ENCODE measurements at regions not wholly inside any gene's neighbourhood (a gene's known extent, or its start where the extent isn't known, plus 50 kb on each side); places are given as distances from the start of the nearest gene placed in this dataset.

- no peak for TF ChIP-seq CTCF (IDR thresholded peaks at IDR 0.05)
- Histone ChIP-seq H3K36me3 (no peaks in the 10 kb centered on the region), H3K4me1 (peaks cover 10% of the 10 kb centered on the region), H3K4me3 (no peak overlapping the region), H3K9me3 (no peaks in the 10 kb centered on the region), H3K27me3 (ENCODE audit: low read depth) (no peaks in the 10 kb centered on the region), H3K27ac (no peak overlapping the region)
- ATAC-seq, result peak; percentile 47 to 51
- intact Hi-C loops (cut with DNase I), result no loop called here
- no peak for DNase-seq
Observed at GRCh38 chr4:123455360-123455759, 58.8 kb downstream of the SPRY1 start.

GRCh38 chr4:123462007-123462406 lies 65.4 kb downstream of the SPRY1 start:
- no peaks in the 10 kb centered on the region for H3K9me3 ChIP-seq
- H3K27me3 ChIP-seq (ENCODE audit: low read depth), result no peaks in the 10 kb centered on the region
- intact Hi-C loops (cut with DNase I), result no loop called here
- H3K4me1 ChIP-seq, result no peaks in the 10 kb centered on the region
- no peaks in the 10 kb centered on the region for H3K36me3 ChIP-seq
- TF ChIP-seq CTCF (IDR thresholded peaks at IDR 0.05), result no peak
- no peak overlapping the region for H3K4me3 ChIP-seq
- ATAC-seq (peak; percentile 50 to 52), DNase-seq (no peak)
- H3K27ac ChIP-seq, result no peak overlapping the region

- Histone ChIP-seq H3K4me3 (no peak overlapping the region), H3K27me3 (ENCODE audit: low read depth) (no peaks in the 10 kb centered on the region), H3K27ac (no peak overlapping the region), H3K4me1 (no peaks in the 10 kb centered on the region), H3K36me3 (no peaks in the 10 kb centered on the region), H3K9me3 (no peaks in the 10 kb centered on the region)
- ATAC-seq (no peak), DNase-seq (no peak)
- no peak for TF ChIP-seq CTCF (IDR thresholded peaks at IDR 0.05)
- intact Hi-C loops (cut with DNase I), result no loop called here
Observed at GRCh38 chr4:123463869-123464268, 67.3 kb downstream of the SPRY1 start.

- no peaks in the 10 kb centered on the region for H3K9me3 ChIP-seq
- H3K4me3 ChIP-seq, result no peak overlapping the region
- intact Hi-C loops (cut with DNase I), result no loop called here
- DNase-seq (no peak), ATAC-seq (no peak)
- no peak for TF ChIP-seq CTCF (IDR thresholded peaks at IDR 0.05)
- no peaks in the 10 kb centered on the region for H3K36me3 ChIP-seq
- H3K27ac ChIP-seq, result no peak overlapping the region
- no peaks in the 10 kb centered on the region for H3K27me3 ChIP-seq (ENCODE audit: low read depth)
- H3K4me1 ChIP-seq, result no peaks in the 10 kb centered on the region
Observed at GRCh38 chr4:123465416-123465815, 68.8 kb downstream of the SPRY1 start.

- TF ChIP-seq CTCF (IDR thresholded peaks at IDR 0.05), result no peak
- intact Hi-C loops (cut with DNase I), result no loop called here
- Histone ChIP-seq H3K9me3 (no peaks in the 10 kb centered on the region), H3K27me3 (ENCODE audit: low read depth) (no peaks in the 10 kb centered on the region), H3K27ac (no peak overlapping the region), H3K4me3 (no peak overlapping the region), H3K36me3 (no peaks in the 10 kb centered on the region), H3K4me1 (no peaks in the 10 kb centered on the region)
- no peak for ATAC-seq
- no peak for DNase-seq
Observed at GRCh38 chr4:123466080-123466785, 69.6 kb downstream of the SPRY1 start.

All from lower lobe of right lung (tissue), 2 donors.